ENCODE measurements at regions not wholly inside any gene's neighbourhood (a gene's known extent, or its start where the extent isn't known, plus 50 kb on each side); places are given as distances from the start of the nearest gene placed in this dataset.
A peak's percentile ranks its signal among the peaks of the same experiment; 100 is the strongest.

GRCh38 chr3:44045476-44046275 lies 196.0 kb upstream of the TOPAZ1 start:
- Histone ChIP-seq H3K4me3 (no peak overlapping the region), H3K9me3 (no peaks in the 10 kb centered on the region), H3K4me1 (no peaks in the 10 kb centered on the region), H3K36me3 (no peaks in the 10 kb centered on the region), H3K27me3 (no peaks in the 10 kb centered on the region), H3K27ac (no peak overlapping the region)
- DNase-seq, result no peak
- TF ChIP-seq, protein P1, sequence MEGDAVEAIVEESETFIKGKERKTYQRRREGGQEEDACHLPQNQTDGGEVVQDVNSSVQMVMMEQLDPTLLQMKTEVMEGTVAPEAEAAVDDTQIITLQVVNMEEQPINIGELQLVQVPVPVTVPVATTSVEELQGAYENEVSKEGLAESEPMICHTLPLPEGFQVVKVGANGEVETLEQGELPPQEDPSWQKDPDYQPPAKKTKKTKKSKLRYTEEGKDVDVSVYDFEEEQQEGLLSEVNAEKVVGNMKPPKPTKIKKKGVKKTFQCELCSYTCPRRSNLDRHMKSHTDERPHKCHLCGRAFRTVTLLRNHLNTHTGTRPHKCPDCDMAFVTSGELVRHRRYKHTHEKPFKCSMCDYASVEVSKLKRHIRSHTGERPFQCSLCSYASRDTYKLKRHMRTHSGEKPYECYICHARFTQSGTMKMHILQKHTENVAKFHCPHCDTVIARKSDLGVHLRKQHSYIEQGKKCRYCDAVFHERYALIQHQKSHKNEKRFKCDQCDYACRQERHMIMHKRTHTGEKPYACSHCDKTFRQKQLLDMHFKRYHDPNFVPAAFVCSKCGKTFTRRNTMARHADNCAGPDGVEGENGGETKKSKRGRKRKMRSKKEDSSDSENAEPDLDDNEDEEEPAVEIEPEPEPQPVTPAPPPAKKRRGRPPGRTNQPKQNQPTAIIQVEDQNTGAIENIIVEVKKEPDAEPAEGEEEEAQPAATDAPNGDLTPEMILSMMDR (IDR thresholded peaks at IDR 0.05), result no peak
- intact Hi-C loops (cut with DNase I), result no loop called here
- peak; percentile 35 for ATAC-seq

DNA sequence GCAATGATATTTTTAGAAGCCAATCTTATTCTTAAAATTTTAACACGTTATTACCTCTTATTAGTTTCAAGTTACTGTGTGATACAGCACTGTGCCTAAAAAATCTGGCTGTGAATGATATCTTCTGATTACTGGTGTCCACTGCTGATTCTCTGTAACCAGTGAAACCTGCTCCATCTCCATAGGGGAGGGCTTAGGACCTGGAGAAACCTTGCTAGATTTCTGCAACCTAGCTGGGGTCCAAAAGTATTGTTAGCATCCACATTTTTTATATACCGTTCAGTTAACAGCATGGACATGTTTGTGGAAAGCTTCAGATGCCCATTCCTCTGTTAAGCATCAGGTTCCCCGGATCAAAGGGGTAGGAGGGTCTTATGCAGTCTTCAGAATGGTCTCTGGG lies 193.9 kb upstream of the TOPAZ1 start:
- H3K27me3 ChIP-seq, result no peaks in the 10 kb centered on the region
- DNase-seq, result no peak
- H3K9me3 ChIP-seq, result no peaks in the 10 kb centered on the region
- no peaks in the 10 kb centered on the region for H3K36me3 ChIP-seq
- H3K4me1 ChIP-seq, result no peaks in the 10 kb centered on the region
- no peak overlapping the region for H3K4me3 ChIP-seq
- H3K27ac ChIP-seq, result peak overlapping the region; percentile 13
- intact Hi-C loops (cut with DNase I), result no loop called here
- no peak for ATAC-seq
- TF ChIP-seq, protein P1 (IDR thresholded peaks at IDR 0.05), result no peak

DNA sequence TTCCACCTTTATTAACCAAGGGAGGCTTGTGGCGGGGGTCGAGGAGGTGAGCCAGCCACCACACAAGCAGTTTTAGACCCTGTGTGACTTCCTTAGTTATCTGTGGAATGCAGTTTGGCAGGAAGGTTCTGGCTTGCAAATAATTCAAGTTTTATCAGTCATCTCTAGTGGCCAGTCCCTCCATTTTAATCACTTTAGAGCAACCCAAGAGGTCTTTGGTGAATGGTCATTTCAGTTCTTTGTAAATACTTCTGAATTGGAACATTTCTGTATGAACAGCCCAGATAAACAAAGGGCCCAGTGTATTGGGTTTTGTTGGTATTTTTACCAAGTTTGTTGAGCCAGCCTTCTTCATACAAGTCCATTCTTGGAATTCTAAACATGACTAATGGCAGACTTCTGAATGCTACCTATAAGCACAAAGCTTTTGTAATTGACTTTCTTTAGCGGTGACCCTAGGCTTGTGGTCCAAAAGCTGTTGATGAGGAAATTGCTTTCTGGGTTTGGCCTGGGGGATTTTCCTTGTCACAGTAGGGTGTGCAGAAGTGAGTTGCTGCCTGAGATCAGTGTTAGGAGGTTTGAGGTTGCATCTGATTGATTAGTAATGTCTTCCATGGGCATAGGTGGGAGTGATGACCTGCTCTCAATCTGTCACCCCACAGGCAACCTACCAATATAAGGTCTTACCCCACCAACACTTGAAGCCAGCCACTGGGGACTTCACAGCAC lies 193.3 kb upstream of the TOPAZ1 start:
- no peaks in the 10 kb centered on the region for H3K9me3 ChIP-seq
- TF ChIP-seq, protein P1 (IDR thresholded peaks at IDR 0.05), result no peak
- H3K36me3 ChIP-seq, result no peaks in the 10 kb centered on the region
- intact Hi-C loops (cut with DNase I), result no loop called here
- H3K4me3 ChIP-seq, result no peak overlapping the region
- peak overlapping the region; percentile 26 for H3K27ac ChIP-seq
- ATAC-seq (peak; percentile 80), DNase-seq (no peak)
- no peaks in the 10 kb centered on the region for H3K4me1 ChIP-seq
- H3K27me3 ChIP-seq, result no peaks in the 10 kb centered on the region

DNA sequence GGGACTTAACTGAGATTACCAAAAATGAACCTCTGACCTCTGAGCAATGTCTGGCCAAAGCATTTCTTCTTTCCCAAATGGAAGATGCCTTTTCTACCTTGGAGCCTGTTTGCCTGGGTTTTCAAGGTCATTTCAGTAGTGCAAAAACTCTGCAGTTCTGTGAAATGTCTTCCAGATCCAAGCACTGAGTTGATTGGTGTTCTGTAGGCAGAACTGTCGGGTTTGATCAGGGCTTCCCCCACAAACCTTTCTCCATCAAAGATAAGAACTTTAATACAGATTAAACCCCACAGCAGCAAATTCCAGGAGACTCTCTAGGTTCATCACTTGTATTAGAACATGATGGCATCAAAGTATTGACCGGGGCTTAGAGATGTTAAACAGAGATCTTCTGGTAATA lies 192.7 kb upstream of the TOPAZ1 start:
- DNase-seq (no peak), ATAC-seq (no peak)
- H3K36me3 ChIP-seq, result no peaks in the 10 kb centered on the region
- no peaks in the 10 kb centered on the region for H3K9me3 ChIP-seq
- intact Hi-C loops (cut with DNase I), result no loop called here
- TF ChIP-seq, protein P1 (IDR thresholded peaks at IDR 0.05), result no peak
- no peak overlapping the region for H3K4me3 ChIP-seq
- H3K4me1 ChIP-seq, result no peaks in the 10 kb centered on the region
- H3K27ac ChIP-seq, result peak overlapping the region; percentile 26
- H3K27me3 ChIP-seq, result no peaks in the 10 kb centered on the region

- ATAC-seq (no peak), DNase-seq (no peak)
- Histone ChIP-seq H3K9me3 (no peaks in the 10 kb centered on the region), H3K27me3 (no peaks in the 10 kb centered on the region), H3K4me3 (no peak overlapping the region), H3K36me3 (no peaks in the 10 kb centered on the region), H3K4me1 (no peaks in the 10 kb centered on the region), H3K27ac (no peak overlapping the region)
- TF ChIP-seq, protein P1 (IDR thresholded peaks at IDR 0.05), result no peak
- intact Hi-C loops (cut with DNase I), result no loop called here
Observed at GRCh38 chr3:44050101-44050500, 191.6 kb upstream of the TOPAZ1 start.
